B cell (primary cell): ENCODE measurements at regions not wholly inside any gene's neighbourhood (a gene's known extent, or its start where the extent isn't known, plus 50 kb on each side); places are given as distances from the start of the nearest gene placed in this dataset.
"Not testable (repeated sequence)": the region's sequence is repeated elsewhere in the genome, so short reads cannot be mapped to it uniquely, and the experiment has no call there.

Experiments
- EZH2 ChIP-seq: IDR thresholded peaks from 2 replicates; pipeline ENCODE4 v1.6.1; 2012; ENCODE audit warnings: borderline replicate concordance, low read depth, mild to moderate bottlenecking, moderate library complexity, low read length; ENCODE audit not compliant: insufficient read depth, poor library complexity, severe bottlenecking
- TF ChIP-seq, protein P1 (sequence below): fragments of 200-600 bp; IDR thresholded peaks from one replicate; pipeline ENCODE4 v1.8.0; 2022; ENCODE audit warnings: antibody characterized with exemption, mild to moderate bottlenecking

DNA sequence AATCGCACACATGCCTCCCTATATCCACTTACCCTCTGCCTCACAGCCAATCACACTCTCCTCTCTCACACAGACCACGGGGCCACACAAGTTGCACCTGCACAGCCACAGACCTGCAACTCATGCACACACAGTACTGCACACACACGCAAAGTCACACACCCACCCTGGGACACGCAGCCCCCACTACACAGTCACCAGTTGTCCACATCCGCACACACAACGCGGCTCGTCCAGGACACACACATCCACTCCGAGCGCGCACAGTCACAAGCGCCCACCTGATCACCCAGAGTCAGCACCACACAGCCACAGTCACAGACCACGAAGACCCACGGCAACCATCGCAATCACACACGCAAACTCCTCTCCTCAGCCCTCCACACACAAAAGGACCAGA is 387.3 kb downstream of the CNTNAP3B start:
- TF ChIP-seq, protein P1, sequence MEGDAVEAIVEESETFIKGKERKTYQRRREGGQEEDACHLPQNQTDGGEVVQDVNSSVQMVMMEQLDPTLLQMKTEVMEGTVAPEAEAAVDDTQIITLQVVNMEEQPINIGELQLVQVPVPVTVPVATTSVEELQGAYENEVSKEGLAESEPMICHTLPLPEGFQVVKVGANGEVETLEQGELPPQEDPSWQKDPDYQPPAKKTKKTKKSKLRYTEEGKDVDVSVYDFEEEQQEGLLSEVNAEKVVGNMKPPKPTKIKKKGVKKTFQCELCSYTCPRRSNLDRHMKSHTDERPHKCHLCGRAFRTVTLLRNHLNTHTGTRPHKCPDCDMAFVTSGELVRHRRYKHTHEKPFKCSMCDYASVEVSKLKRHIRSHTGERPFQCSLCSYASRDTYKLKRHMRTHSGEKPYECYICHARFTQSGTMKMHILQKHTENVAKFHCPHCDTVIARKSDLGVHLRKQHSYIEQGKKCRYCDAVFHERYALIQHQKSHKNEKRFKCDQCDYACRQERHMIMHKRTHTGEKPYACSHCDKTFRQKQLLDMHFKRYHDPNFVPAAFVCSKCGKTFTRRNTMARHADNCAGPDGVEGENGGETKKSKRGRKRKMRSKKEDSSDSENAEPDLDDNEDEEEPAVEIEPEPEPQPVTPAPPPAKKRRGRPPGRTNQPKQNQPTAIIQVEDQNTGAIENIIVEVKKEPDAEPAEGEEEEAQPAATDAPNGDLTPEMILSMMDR: not testable (repeated sequence)
- not testable (repeated sequence) for TF ChIP-seq EZH2
